ENCODE measurements at regions not wholly inside any gene's neighbourhood (a gene's known extent, or its start where the extent isn't known, plus 50 kb on each side); places are given as distances from the start of the nearest gene placed in this dataset.

GRCh38 chr10:44016589-44017482 is 368.1 kb downstream of the CXCL12 start:
- H3K4me1 Mint-ChIP-seq (ENCODE audit: low read depth), result no peaks in the 10 kb centered on the region
- H3K4me3 Mint-ChIP-seq, result no peak overlapping the region
- Histone ChIP-seq H3K27me3 (ENCODE audit: control insufficient read depth in 1 of 2, insufficient read depth in 2 of 2, low read length in 2 of 2) (peaks cover 0 to 3% of the 10 kb centered on the region in 2 experiments), H3K27ac (ENCODE audit: low read depth in 1 of 2, low read length in 2 of 2) (no peak overlapping the region), H3K4me3 (ENCODE audit: low read length) (no peak overlapping the region), H3K9me3 (ENCODE audit: control insufficient read depth in 1 of 2, insufficient read depth in 1 of 2, low read length in 2 of 2) (no peaks in the 10 kb centered on the region), H3K4me1 (ENCODE audit: insufficient read depth, low read length) (no peaks in the 10 kb centered on the region), H3K36me3 (ENCODE audit: insufficient read depth, low read length) (no peaks in the 10 kb centered on the region)
- H3K27me3 Mint-ChIP-seq, result peaks cover 22% of the 10 kb centered on the region
- ATAC-seq (ENCODE audit: poor library complexity) (no peak), DNase-seq (no peak)
- no peaks in the 10 kb centered on the region for H3K36me3 Mint-ChIP-seq (ENCODE audit: low read depth)
- no peak for TF ChIP-seq CTCF (IDR thresholded peaks at IDR 0.05)
- no peak overlapping the region for H3K27ac Mint-ChIP-seq
- intact Hi-C loops (cut with DNase I, micrococcal nuclease), result no loop called here
- POLR2A ChIA-PET, result no interaction called here
- no peaks in the 10 kb centered on the region for H3K9me3 Mint-ChIP-seq
- CTCF ChIA-PET, result no interaction called here

- H3K9me3 ChIP-seq (ENCODE audit: control insufficient read depth in 1 of 2, insufficient read depth in 1 of 2, low read length in 2 of 2), result no peaks in the 10 kb centered on the region
- peaks cover 0 to 3% of the 10 kb centered on the region in 2 experiments for H3K27me3 ChIP-seq (ENCODE audit: control insufficient read depth in 1 of 2, insufficient read depth in 2 of 2, low read length in 2 of 2)
- Mint-ChIP-seq H3K9me3 (no peaks in the 10 kb centered on the region), H3K27ac (no peak overlapping the region), H3K27me3 (peaks cover 16% of the 10 kb centered on the region), H3K4me1 (ENCODE audit: low read depth) (no peaks in the 10 kb centered on the region), H3K36me3 (ENCODE audit: low read depth) (no peaks in the 10 kb centered on the region), H3K4me3 (no peak overlapping the region)
- H3K27ac ChIP-seq (ENCODE audit: low read depth in 1 of 2, low read length in 2 of 2), result no peak overlapping the region
- ChIA-PET POLR2A (no interaction called here), CTCF (no interaction called here)
- ATAC-seq (ENCODE audit: poor library complexity), result no peak
- intact Hi-C loops (cut with DNase I, micrococcal nuclease), result no loop called here
- no peak overlapping the region for H3K4me3 ChIP-seq (ENCODE audit: low read length)
- no peaks in the 10 kb centered on the region for H3K4me1 ChIP-seq (ENCODE audit: insufficient read depth, low read length)
- TF ChIP-seq CTCF (IDR thresholded peaks at IDR 0.05), result no peak
- no peaks in the 10 kb centered on the region for H3K36me3 ChIP-seq (ENCODE audit: insufficient read depth, low read length)
- no peak for DNase-seq
Measured at GRCh38 chr10:44015702-44016500, 367.2 kb upstream of the ZNF32 start.

- Mint-ChIP-seq H3K27me3 (peaks cover 12% of the 10 kb centered on the region), H3K9me3 (no peaks in the 10 kb centered on the region), H3K36me3 (ENCODE audit: low read depth) (no peaks in the 10 kb centered on the region), H3K4me1 (ENCODE audit: low read depth) (no peaks in the 10 kb centered on the region), H3K27ac (no peak overlapping the region), H3K4me3 (no peak overlapping the region)
- TF ChIP-seq CTCF (IDR thresholded peaks at IDR 0.05), result no peak
- CTCF ChIA-PET, result no interaction called here
- DNase-seq (no peak), ATAC-seq (ENCODE audit: poor library complexity) (no peak)
- Histone ChIP-seq H3K36me3 (ENCODE audit: insufficient read depth, low read length) (no peaks in the 10 kb centered on the region), H3K9me3 (ENCODE audit: control insufficient read depth in 1 of 2, insufficient read depth in 1 of 2, low read length in 2 of 2) (no peaks in the 10 kb centered on the region), H3K4me1 (ENCODE audit: insufficient read depth, low read length) (no peaks in the 10 kb centered on the region), H3K27me3 (ENCODE audit: control insufficient read depth in 1 of 2, insufficient read depth in 2 of 2, low read length in 2 of 2) (peaks cover 0 to 3% of the 10 kb centered on the region in 2 experiments), H3K27ac (ENCODE audit: low read depth in 1 of 2, low read length in 2 of 2) (no peak overlapping the region), H3K4me3 (ENCODE audit: low read length) (no peak overlapping the region)
- intact Hi-C loops (cut with DNase I, micrococcal nuclease), result no loop called here
- POLR2A ChIA-PET, result no interaction called here
Measured at GRCh38 chr10:44014644-44015250, 366.1 kb upstream of the ZNF32 start.

Measured in CD4-positive, alpha-beta T cell (primary cell).